ENCODE measurements at regions not wholly inside any gene's neighbourhood (a gene's known extent, or its start where the extent isn't known, plus 50 kb on each side); places are given as distances from the start of the nearest gene placed in this dataset.

DNA sequence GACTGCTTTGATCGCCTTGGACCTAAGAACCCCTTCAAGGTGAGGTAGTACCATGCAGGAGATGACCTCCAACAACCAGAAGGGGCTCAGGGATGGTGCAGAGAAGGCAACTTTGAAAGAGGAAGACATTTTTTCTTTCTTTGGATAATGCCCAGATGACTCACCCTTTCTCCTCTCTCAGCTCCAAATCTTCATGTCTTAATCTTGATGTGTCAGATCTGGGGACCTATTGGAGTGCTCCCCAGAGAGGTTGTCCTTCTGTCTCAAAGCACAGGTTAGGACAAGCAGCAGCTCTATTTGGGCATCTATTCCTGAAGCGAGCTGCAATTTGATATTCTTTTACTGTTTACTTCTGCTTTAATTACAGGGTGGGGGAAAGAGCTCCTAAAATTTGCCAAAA is 229.9 kb upstream of the MAP3K1 start:
- Histone ChIP-seq H2AFZ (ENCODE audit: low read depth) (no peak overlapping the region), H3K79me2 (ENCODE audit: insufficient read depth) (no peaks in the 10 kb centered on the region), H3K4me1 (ENCODE audit: control insufficient read depth in 1 of 2, insufficient read depth in 2 of 2, low read depth in 1 of 2, low read length in 1 of 2) (peaks cover 0 to 11% of the 10 kb centered on the region in 2 experiments; a peak in 1 of 4 replicates), H3K36me3 (replicated peaks in 1 of 2; ENCODE audit: control insufficient read depth in 1 of 2, insufficient read depth in 2 of 2, low read length in 1 of 2) (no peaks in the 10 kb centered on the region), H3K9me3 (no peaks in the 10 kb centered on the region), H3K4me2 (no peak overlapping the region), H3K4me3 (ENCODE audit: low read depth in 2 of 2, low read length in 1 of 2) (no peak overlapping the region), H3F3A (replicated peaks; ENCODE audit: insufficient read depth) (no peaks in the 10 kb centered on the region), H4K20me1 (ENCODE audit: insufficient read depth) (no peaks in the 10 kb centered on the region), H3K9me2 (no peaks in the 10 kb centered on the region), H3K27ac (ENCODE audit: low read depth in 2 of 2, low read length in 1 of 2) (no peak overlapping the region), H3K27me3 (ENCODE audit: insufficient read depth) (peaks cover 6% of the 10 kb centered on the region; the same call in 1 of the 2 replicates), H3K9ac (no peak overlapping the region)
- no peak for DNase-seq
- 46% methylated on average over 2 of the region's 2 CpGs for WGBS (ENCODE audit: low lambda C conversion rate)
- ChIA-PET POLR2A (no interaction called here), CTCF (interaction anchor here (2.6 kb wide), 1 partner anchor 10 kb away, joined by 9 read pairs; no protein-coding TSS in a partner anchor)
- TF ChIP-seq NRF1 (IDR thresholded peaks at IDR 0.05; ENCODE audit: low read depth, low read length) (no peak), TEAD4 (IDR thresholded peaks at IDR 0.05; ENCODE audit: borderline replicate concordance, insufficient read depth) (no peak), NFIC (IDR thresholded peaks at IDR 0.05; ENCODE audit: borderline replicate concordance) (no peak), FOXJ3 (CRISPR knock-in tag; IDR thresholded peaks at IDR 0.05) (no peak)

DNA sequence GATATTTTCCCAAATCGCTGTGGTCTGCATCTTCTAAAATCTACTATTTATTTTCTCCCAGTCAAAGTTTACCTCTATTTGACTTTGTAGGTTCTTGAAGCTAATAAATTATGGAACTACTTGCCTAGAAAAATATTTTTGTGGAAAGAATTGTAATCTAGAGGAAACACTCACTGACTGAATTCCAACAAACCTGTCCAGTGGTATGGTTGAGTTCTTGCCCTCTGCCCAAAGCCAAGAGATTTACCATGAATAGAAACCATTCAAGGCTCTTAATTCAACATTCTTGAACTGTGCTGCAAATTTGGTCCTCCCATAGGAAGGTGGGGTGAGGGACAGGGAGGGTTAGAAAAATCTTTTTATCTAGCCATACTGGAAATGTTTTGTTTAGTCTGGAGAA is 233.9 kb upstream of the MAP3K1 start:
- no peak overlapping the region for H3K9ac ChIP-seq
- H3K9me3 ChIP-seq = no peaks in the 10 kb centered on the region
- H3K79me2 ChIP-seq (ENCODE audit: insufficient read depth) = no peaks in the 10 kb centered on the region
- ChIA-PET POLR2A (no interaction called here), CTCF (no interaction called here)
- whole genome bisulfite sequencing (ENCODE audit: low lambda C conversion rate) = 67% methylated on average over 1 of the region's 1 CpG
- H4K20me1 ChIP-seq (ENCODE audit: insufficient read depth) = no peaks in the 10 kb centered on the region
- H3K4me3 ChIP-seq (ENCODE audit: low read depth in 2 of 2, low read length in 1 of 2) = no peak overlapping the region
- no peaks in the 10 kb centered on the region; the same call in 1 of the 2 replicates for H3K27me3 ChIP-seq (ENCODE audit: insufficient read depth)
- TF ChIP-seq FOXJ3 (CRISPR knock-in tag; IDR thresholded peaks at IDR 0.05) (no peak), NRF1 (IDR thresholded peaks at IDR 0.05; ENCODE audit: low read depth, low read length) (no peak), MEF2A (IDR thresholded peaks at IDR 0.05; ENCODE audit: borderline replicate concordance, low read depth) (no peak), RFX5 (IDR thresholded peaks at IDR 0.05; ENCODE audit: low read length) (no peak), TCF12 (IDR thresholded peaks at IDR 0.05) (no peak), MXI1 (IDR thresholded peaks at IDR 0.05; ENCODE audit: low read depth, low read length) (no peak), YY1 (IDR thresholded peaks at IDR 0.05; ENCODE audit: low read depth) (no peak)
- TF ChIP-seq, protein P1, sequence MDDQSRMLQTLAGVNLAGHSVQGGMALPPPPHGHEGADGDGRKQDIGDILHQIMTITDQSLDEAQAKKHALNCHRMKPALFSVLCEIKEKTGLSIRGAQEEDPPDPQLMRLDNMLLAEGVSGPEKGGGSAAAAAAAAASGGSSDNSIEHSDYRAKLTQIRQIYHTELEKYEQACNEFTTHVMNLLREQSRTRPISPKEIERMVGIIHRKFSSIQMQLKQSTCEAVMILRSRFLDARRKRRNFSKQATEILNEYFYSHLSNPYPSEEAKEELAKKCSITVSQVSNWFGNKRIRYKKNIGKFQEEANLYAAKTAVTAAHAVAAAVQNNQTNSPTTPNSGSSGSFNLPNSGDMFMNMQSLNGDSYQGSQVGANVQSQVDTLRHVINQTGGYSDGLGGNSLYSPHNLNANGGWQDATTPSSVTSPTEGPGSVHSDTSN (IDR thresholded peaks at IDR 0.05) = no peak
- no peak overlapping the region for H3K4me2 ChIP-seq
- DNase-seq = no peak
- H3K4me1 ChIP-seq (ENCODE audit: control insufficient read depth in 1 of 2, insufficient read depth in 2 of 2, low read depth in 1 of 2, low read length in 1 of 2) = peaks cover 0 to 5% of the 10 kb centered on the region in 2 experiments; a peak in 1 of 4 replicates
- no peaks in the 10 kb centered on the region for H3K36me3 ChIP-seq (replicated peaks in 1 of 2; ENCODE audit: control insufficient read depth in 1 of 2, insufficient read depth in 2 of 2, low read length in 1 of 2)
- H3K27ac ChIP-seq (ENCODE audit: low read depth in 2 of 2, low read length in 1 of 2) = no peak overlapping the region
- no peaks in the 10 kb centered on the region for H3F3A ChIP-seq (replicated peaks; ENCODE audit: insufficient read depth)
- H2AFZ ChIP-seq (ENCODE audit: low read depth) = no peak overlapping the region
- no peaks in the 10 kb centered on the region for H3K9me2 ChIP-seq

DNA sequence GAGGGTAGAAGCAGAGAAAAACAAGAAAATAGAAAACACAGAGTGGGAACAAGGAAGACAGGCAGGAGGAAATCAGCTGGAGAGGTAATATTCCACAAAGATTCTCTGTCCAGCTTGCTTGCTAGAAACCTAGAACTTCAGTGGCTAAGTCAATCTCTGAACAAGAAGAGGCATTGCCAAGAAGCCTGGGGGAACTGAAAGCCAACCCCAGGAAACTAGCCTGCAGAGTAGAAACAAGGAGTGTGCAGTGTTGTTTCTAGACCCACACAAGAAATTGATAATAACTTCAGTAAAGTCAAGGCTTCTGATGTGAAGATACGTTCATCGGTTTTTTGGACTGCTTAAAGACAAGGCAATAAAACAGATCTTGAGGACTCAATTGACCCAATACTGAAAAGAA is 234.5 kb upstream of the MAP3K1 start:
- no peak overlapping the region for H2AFZ ChIP-seq (ENCODE audit: low read depth)
- no peaks in the 10 kb centered on the region for H3K27me3 ChIP-seq (ENCODE audit: insufficient read depth)
- TF ChIP-seq, protein P2, sequence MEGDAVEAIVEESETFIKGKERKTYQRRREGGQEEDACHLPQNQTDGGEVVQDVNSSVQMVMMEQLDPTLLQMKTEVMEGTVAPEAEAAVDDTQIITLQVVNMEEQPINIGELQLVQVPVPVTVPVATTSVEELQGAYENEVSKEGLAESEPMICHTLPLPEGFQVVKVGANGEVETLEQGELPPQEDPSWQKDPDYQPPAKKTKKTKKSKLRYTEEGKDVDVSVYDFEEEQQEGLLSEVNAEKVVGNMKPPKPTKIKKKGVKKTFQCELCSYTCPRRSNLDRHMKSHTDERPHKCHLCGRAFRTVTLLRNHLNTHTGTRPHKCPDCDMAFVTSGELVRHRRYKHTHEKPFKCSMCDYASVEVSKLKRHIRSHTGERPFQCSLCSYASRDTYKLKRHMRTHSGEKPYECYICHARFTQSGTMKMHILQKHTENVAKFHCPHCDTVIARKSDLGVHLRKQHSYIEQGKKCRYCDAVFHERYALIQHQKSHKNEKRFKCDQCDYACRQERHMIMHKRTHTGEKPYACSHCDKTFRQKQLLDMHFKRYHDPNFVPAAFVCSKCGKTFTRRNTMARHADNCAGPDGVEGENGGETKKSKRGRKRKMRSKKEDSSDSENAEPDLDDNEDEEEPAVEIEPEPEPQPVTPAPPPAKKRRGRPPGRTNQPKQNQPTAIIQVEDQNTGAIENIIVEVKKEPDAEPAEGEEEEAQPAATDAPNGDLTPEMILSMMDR (IDR thresholded peaks at IDR 0.05) = no peak
- TF ChIP-seq, protein P3, sequence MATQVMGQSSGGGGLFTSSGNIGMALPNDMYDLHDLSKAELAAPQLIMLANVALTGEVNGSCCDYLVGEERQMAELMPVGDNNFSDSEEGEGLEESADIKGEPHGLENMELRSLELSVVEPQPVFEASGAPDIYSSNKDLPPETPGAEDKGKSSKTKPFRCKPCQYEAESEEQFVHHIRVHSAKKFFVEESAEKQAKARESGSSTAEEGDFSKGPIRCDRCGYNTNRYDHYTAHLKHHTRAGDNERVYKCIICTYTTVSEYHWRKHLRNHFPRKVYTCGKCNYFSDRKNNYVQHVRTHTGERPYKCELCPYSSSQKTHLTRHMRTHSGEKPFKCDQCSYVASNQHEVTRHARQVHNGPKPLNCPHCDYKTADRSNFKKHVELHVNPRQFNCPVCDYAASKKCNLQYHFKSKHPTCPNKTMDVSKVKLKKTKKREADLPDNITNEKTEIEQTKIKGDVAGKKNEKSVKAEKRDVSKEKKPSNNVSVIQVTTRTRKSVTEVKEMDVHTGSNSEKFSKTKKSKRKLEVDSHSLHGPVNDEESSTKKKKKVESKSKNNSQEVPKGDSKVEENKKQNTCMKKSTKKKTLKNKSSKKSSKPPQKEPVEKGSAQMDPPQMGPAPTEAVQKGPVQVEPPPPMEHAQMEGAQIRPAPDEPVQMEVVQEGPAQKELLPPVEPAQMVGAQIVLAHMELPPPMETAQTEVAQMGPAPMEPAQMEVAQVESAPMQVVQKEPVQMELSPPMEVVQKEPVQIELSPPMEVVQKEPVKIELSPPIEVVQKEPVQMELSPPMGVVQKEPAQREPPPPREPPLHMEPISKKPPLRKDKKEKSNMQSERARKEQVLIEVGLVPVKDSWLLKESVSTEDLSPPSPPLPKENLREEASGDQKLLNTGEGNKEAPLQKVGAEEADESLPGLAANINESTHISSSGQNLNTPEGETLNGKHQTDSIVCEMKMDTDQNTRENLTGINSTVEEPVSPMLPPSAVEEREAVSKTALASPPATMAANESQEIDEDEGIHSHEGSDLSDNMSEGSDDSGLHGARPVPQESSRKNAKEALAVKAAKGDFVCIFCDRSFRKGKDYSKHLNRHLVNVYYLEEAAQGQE (IDR thresholded peaks at IDR 0.05; ENCODE audit: low read depth, low read length) = no peak
- TF ChIP-seq RFX5 (IDR thresholded peaks at IDR 0.05; ENCODE audit: low read length) = no peak
- TF ChIP-seq NRF1 (IDR thresholded peaks at IDR 0.05; ENCODE audit: low read depth, low read length) = no peak
- no peaks in the 10 kb centered on the region for H3K9me2 ChIP-seq
- H3K36me3 ChIP-seq (replicated peaks in 1 of 2; ENCODE audit: control insufficient read depth in 1 of 2, insufficient read depth in 2 of 2, low read length in 1 of 2) = no peaks in the 10 kb centered on the region
- ChIA-PET CTCF (no interaction called here), POLR2A (no interaction called here)
- 82% methylated on average over 2 of the region's 2 CpGs for WGBS (ENCODE audit: low lambda C conversion rate)
- H3K9ac ChIP-seq = no peak overlapping the region
- DNase-seq = no peak
- no peaks in the 10 kb centered on the region for H3K79me2 ChIP-seq (ENCODE audit: insufficient read depth)
- H3F3A ChIP-seq (replicated peaks; ENCODE audit: insufficient read depth) = no peaks in the 10 kb centered on the region
- no peak overlapping the region for H3K27ac ChIP-seq (ENCODE audit: low read depth in 2 of 2, low read length in 1 of 2)
- H3K4me2 ChIP-seq = no peak overlapping the region
- H3K4me1 ChIP-seq (ENCODE audit: control insufficient read depth in 1 of 2, insufficient read depth in 2 of 2, low read depth in 1 of 2, low read length in 1 of 2) = peaks cover 0 to under 1% of the 10 kb centered on the region in 2 experiments; a peak in 1 of 4 replicates
- H3K4me3 ChIP-seq (ENCODE audit: low read depth in 2 of 2, low read length in 1 of 2) = no peak overlapping the region
- no peaks in the 10 kb centered on the region for H3K9me3 ChIP-seq
- no peaks in the 10 kb centered on the region for H4K20me1 ChIP-seq (ENCODE audit: insufficient read depth)
